ENCODE measurements at regions not wholly inside any gene's neighbourhood (a gene's known extent, or its start where the extent isn't known, plus 50 kb on each side); places are given as distances from the start of the nearest gene placed in this dataset.

DNA sequence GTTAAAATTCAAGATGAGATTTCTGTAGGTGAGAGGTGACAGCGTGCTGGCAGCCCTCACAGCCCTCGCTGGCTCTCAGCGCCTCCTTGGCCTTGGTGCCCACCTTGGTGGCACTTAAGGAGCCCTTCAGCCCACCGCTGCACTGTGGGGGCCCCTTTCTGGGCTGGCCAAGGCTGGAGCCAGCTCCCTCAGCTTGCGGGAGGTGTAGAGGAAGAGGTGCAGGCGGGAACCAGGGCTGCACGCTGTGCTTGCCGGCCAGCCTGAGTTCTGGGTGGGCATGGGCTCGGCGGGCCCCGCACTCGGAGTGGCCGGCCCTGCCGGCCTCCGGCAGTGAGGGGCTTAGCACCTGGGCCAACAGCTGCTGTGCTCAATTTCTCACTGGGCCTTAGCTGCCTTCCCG lies 320.0 kb upstream of the VWC2 start:
- TF ChIP-seq POLR2A (IDR thresholded peaks at IDR 0.05), result no peak
- TF ChIP-seq, protein P1, sequence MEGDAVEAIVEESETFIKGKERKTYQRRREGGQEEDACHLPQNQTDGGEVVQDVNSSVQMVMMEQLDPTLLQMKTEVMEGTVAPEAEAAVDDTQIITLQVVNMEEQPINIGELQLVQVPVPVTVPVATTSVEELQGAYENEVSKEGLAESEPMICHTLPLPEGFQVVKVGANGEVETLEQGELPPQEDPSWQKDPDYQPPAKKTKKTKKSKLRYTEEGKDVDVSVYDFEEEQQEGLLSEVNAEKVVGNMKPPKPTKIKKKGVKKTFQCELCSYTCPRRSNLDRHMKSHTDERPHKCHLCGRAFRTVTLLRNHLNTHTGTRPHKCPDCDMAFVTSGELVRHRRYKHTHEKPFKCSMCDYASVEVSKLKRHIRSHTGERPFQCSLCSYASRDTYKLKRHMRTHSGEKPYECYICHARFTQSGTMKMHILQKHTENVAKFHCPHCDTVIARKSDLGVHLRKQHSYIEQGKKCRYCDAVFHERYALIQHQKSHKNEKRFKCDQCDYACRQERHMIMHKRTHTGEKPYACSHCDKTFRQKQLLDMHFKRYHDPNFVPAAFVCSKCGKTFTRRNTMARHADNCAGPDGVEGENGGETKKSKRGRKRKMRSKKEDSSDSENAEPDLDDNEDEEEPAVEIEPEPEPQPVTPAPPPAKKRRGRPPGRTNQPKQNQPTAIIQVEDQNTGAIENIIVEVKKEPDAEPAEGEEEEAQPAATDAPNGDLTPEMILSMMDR (IDR thresholded peaks at IDR 0.05), result no peak
- Histone ChIP-seq H3K27ac (no peak overlapping the region), H3K4me1 (no peaks in the 10 kb centered on the region), H3K9me3 (no peaks in the 10 kb centered on the region), H3K36me3 (no peaks in the 10 kb centered on the region), H3K4me3 (no peak overlapping the region), H3K27me3 (no peaks in the 10 kb centered on the region)
- intact Hi-C loops (cut with DNase I), result no loop called here
- DNase-seq, result no peak
- no peak for ATAC-seq
- 60 to 93% (median 92%) methylated on average over 1 to 16 of the region's 16 CpGs for WGBS, 4 donors

DNA sequence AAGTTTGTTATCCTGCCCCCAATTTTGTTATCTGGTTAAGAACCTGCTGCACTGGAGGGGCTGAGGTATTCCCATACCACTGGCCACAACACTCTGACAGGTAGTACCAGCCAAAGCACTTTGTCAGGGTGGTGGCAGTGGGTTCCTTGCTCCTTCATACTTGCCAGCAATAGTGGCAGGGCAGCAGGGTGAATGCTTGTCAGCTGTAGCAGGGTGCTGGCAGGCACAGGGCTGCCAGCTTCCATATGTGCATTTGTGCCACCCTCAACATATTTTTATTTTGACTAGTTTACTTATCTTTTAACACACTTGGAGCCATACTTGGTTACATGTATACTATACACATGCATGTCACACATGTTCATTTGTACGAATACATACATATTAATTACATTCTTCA lies 294.0 kb upstream of the VWC2 start:
- H3K36me3 ChIP-seq, result no peaks in the 10 kb centered on the region
- peak in 1 of 5 donors; percentile 32 for DNase-seq
- no peak overlapping the region for H3K27ac ChIP-seq
- intact Hi-C loops (cut with DNase I), result no loop called here
- no peak overlapping the region for H3K4me3 ChIP-seq
- peak in 3 of 4 donors; percentile 50 to 78 (median 66) for ATAC-seq
- peaks cover 0 to 8% (median 0%) of the 10 kb centered on the region in 12 donors for H3K9me3 ChIP-seq
- TF ChIP-seq, protein P1 (IDR thresholded peaks at IDR 0.05), result no peak
- no peak for TF ChIP-seq POLR2A (IDR thresholded peaks at IDR 0.05)
- peaks cover 0 to 6% (median 0%) of the 10 kb centered on the region in 12 donors for H3K4me1 ChIP-seq
- H3K27me3 ChIP-seq, result no peaks in the 10 kb centered on the region
- 0 to 66% (median 51%) methylated on average over 1 of the region's 1 CpG for WGBS, 4 donors

DNA sequence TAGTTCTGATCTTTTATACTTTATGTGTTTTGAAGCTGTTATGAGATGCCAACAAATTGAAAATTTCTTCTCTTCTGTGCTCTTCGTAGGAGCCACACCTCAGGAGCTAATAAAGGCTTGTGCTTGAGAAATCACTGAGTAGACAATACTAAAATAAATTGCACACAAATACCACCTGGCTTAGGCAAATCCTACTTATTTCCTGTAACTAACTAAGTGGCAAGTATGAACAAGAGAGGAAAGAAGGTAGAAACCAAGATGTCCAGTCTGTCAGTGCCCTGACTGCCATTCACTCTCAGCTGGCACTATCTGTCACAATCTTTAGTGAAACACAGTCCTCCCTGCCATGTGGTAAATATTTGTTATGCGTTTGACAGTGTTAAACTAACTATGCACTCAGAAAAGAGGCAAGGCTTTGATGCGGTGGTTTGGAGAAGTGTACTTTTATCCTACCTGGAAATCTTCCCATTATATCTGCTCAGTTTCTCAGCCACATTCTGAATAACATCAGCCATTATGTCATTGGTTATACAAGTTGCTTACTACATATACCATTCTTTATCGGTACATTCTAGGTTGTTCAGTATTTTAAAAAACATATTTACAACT lies 293.4 kb upstream of the VWC2 start:
- peaks cover 0 to 6% (median 0%) of the 10 kb centered on the region in 12 donors for H3K4me1 ChIP-seq
- H3K27me3 ChIP-seq, result no peaks in the 10 kb centered on the region
- H3K27ac ChIP-seq, result no peak overlapping the region
- no peak overlapping the region for H3K4me3 ChIP-seq
- no peak for TF ChIP-seq POLR2A (IDR thresholded peaks at IDR 0.05)
- TF ChIP-seq, protein P1 (IDR thresholded peaks at IDR 0.05), result no peak
- DNase-seq, result no peak
- peaks cover 0 to 6% (median 0%) of the 10 kb centered on the region in 12 donors for H3K9me3 ChIP-seq
- intact Hi-C loops (cut with DNase I), result loop anchor here in 9 of 10 donors (5.0 to 10.0 kb wide), 7 partner anchors 155 to 375 kb away; no protein-coding TSS in a partner anchor
- 36 to 50% (median 43%) methylated on average over 4 of the region's 4 CpGs for WGBS, 4 donors
- ATAC-seq, result peak in 1 of 4 donors; percentile 16
- H3K36me3 ChIP-seq, result no peaks in the 10 kb centered on the region

DNA sequence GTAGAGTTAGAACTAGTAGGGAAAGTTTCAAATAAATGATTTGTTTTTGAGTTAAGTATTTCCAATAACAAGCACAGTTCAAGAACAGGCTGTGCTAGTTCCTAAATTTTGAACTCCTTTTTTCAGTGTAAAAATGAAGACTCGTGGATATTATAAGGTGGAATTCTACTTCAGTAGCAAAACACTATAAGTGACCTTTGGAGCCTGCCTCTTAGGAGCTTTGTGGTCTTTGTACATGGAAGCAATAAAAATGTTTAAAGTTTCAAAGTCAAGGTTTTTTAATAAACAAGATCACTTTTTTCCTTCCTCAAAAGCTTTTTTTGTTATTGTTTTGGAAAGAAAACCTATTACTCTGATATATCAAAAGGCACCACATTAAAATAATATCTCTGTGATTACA lies 292.4 kb upstream of the VWC2 start:
- 61 to 76% (median 68%) methylated on average over 1 of the region's 1 CpG for WGBS, 4 donors
- ATAC-seq (no peak), DNase-seq (no peak)
- no peak overlapping the region for H3K27ac ChIP-seq
- H3K27me3 ChIP-seq, result no peaks in the 10 kb centered on the region
- TF ChIP-seq POLR2A (IDR thresholded peaks at IDR 0.05), result no peak
- TF ChIP-seq, protein P1 (IDR thresholded peaks at IDR 0.05), result no peak
- H3K4me1 ChIP-seq, result peaks cover 0 to 6% (median 0%) of the 10 kb centered on the region in 12 donors
- H3K36me3 ChIP-seq, result no peaks in the 10 kb centered on the region
- no peak overlapping the region for H3K4me3 ChIP-seq
- peaks cover 0 to 5% (median 0%) of the 10 kb centered on the region in 12 donors for H3K9me3 ChIP-seq
- intact Hi-C loops (cut with DNase I), result loop anchor here in 9 of 10 donors (5.0 to 10.0 kb wide), 7 partner anchors 154 to 374 kb away; no protein-coding TSS in a partner anchor

All from heart left ventricle (tissue), 16 donors.